Smooth muscle cell (in vitro differentiated cells): ENCODE measurements at regions not wholly inside any gene's neighbourhood (a gene's known extent, or its start where the extent isn't known, plus 50 kb on each side); places are given as distances from the start of the nearest gene placed in this dataset.
A peak's percentile ranks its signal among the peaks of the same experiment; 100 is the strongest.

Source experiments
- DNase-seq: peaks from one replicate; lab custom pipeline; 2025; ENCODE audit not compliant: unreplicated experiment; lab: John Stamatoyannopoulos, UW
- H2AFZ ChIP-seq: fragments of 200-600 bp; sonication (generic); 2 replicates; pipeline ENCODE4 v1.6.0; 2016; ENCODE audit warnings: antibody characterized with exemption, low read depth, mild to moderate bottlenecking
- H3F3A ChIP-seq: fragments of 200-600 bp; sonication (generic); 2 replicates; pipeline ENCODE4 v1.6.0; 2017; ENCODE audit warnings: antibody characterized with exemption, low read depth
- H3K27ac ChIP-seq: fragments of 200-600 bp; sonication (generic); 2 replicates; pipeline ENCODE4 v1.5.1; 2016; ENCODE audit warnings: low read depth, mild to moderate bottlenecking
- H3K27me3 ChIP-seq: fragments of 200-600 bp; sonication (generic); 2 replicates; pipeline ENCODE4 v1.6.1; 2016; ENCODE audit warnings: low read depth, mild to moderate bottlenecking
- H3K36me3 ChIP-seq: fragments of 200-600 bp; sonication (generic); 2 replicates; pipeline ENCODE4 v1.5.1; 2016; ENCODE audit warnings: low read depth
- H3K4me1 ChIP-seq: fragments of 200-600 bp; sonication (generic); 2 replicates; pipeline ENCODE4 v1.5.1; 2016; ENCODE audit warnings: low read depth
- H3K4me2 ChIP-seq: fragments of 200-600 bp; sonication (generic); 2 replicates; pipeline ENCODE4 v1.6.0; 2016; ENCODE audit warnings: mild to moderate bottlenecking
- H3K4me3 ChIP-seq: fragments of 200-600 bp; sonication (generic); 2 replicates; pipeline ENCODE4 v1.5.1; 2016; ENCODE audit warnings: mild to moderate bottlenecking
- H3K79me2 ChIP-seq: fragments of 200-600 bp; sonication (generic); 2 replicates; pipeline ENCODE4 v1.6.0; 2016; ENCODE audit warnings: low read depth, mild to moderate bottlenecking
- H3K9ac ChIP-seq: fragments of 200-600 bp; sonication (generic); 2 replicates; pipeline ENCODE4 v1.6.0; 2016; ENCODE audit warnings: low read depth
- H3K9me3 ChIP-seq: fragments of 200-600 bp; sonication (generic); replicated peaks from 2 replicates; pipeline ENCODE4 v1.5.1; 2016; ENCODE audit warnings: low read depth
- H4K20me1 ChIP-seq: fragments of 200-600 bp; sonication (generic); 2 replicates; pipeline ENCODE4 v1.6.0; 2016; ENCODE audit warnings: low read depth
- CTCF ChIP-seq: fragments of 200-600 bp; sonication (generic); IDR thresholded peaks from 2 replicates; pipeline ENCODE4 v1.5.1; 2017; ENCODE audit warnings: borderline replicate concordance, mild to moderate bottlenecking, antibody characterized with exemption; ENCODE audit not compliant: insufficient read depth, poor library complexity, severe bottlenecking
- WGBS: methylation state at CpG from one replicate; pipeline ENCODE4 v1.1.7; 2016; ENCODE audit warnings: low lambda C conversion rate; 5-methylcytosine and 5-hydroxymethylcytosine counted together

- no peak overlapping the region for H3K9ac ChIP-seq
- H3K4me3 ChIP-seq, result no peak overlapping the region
- H3K9me3 ChIP-seq, result no peaks in the 10 kb centered on the region
- 50% methylated on average over 7 of the region's 7 CpGs for WGBS
- H3K27ac ChIP-seq, result no peak overlapping the region
- H3K36me3 ChIP-seq, result no peaks in the 10 kb centered on the region
- peaks cover 16% of the 10 kb centered on the region for H3K4me1 ChIP-seq
- H3F3A ChIP-seq, result no peaks in the 10 kb centered on the region
- no peak for TF ChIP-seq CTCF
- no peaks in the 10 kb centered on the region for H4K20me1 ChIP-seq
- H3K27me3 ChIP-seq, result no peaks in the 10 kb centered on the region
- H3K4me2 ChIP-seq, result no peak overlapping the region
- no peak overlapping the region for H2AFZ ChIP-seq
- DNase-seq, result no peak
- H3K79me2 ChIP-seq, result no peaks in the 10 kb centered on the region
Measured at GRCh38 chr20:56855708-56856107, 226.6 kb downstream of the TFAP2C start.

- H3K9ac ChIP-seq, result no peak overlapping the region
- no peak for DNase-seq
- H3K27ac ChIP-seq, result no peak overlapping the region
- peaks cover 16% of the 10 kb centered on the region for H3K4me1 ChIP-seq
- H3K79me2 ChIP-seq, result no peaks in the 10 kb centered on the region
- H3K27me3 ChIP-seq, result no peaks in the 10 kb centered on the region
- H3K4me3 ChIP-seq, result no peak overlapping the region
- no peaks in the 10 kb centered on the region for H3K36me3 ChIP-seq
- H3K4me2 ChIP-seq, result no peak overlapping the region
- TF ChIP-seq CTCF, result no peak
- 91% methylated on average over 8 of the region's 8 CpGs for WGBS
- no peaks in the 10 kb centered on the region for H4K20me1 ChIP-seq
- no peaks in the 10 kb centered on the region for H3K9me3 ChIP-seq
- no peaks in the 10 kb centered on the region for H3F3A ChIP-seq
- no peak overlapping the region for H2AFZ ChIP-seq
Measured at GRCh38 chr20:56857950-56858349, 228.8 kb downstream of the TFAP2C start.

- Histone ChIP-seq H3K79me2 (no peaks in the 10 kb centered on the region), H3K4me2 (peak overlapping the region; percentile 79), H4K20me1 (no peaks in the 10 kb centered on the region), H3K27ac (peak overlapping the region; percentile 44), H3K4me1 (peaks cover 16% of the 10 kb centered on the region), H3K9me3 (no peaks in the 10 kb centered on the region), H2AFZ (peak overlapping the region; percentile 96), H3K4me3 (no peak overlapping the region), H3K36me3 (no peaks in the 10 kb centered on the region), H3K9ac (no peak overlapping the region), H3F3A (no peaks in the 10 kb centered on the region), H3K27me3 (no peaks in the 10 kb centered on the region)
- no peak for DNase-seq
- 43% methylated on average over 13 of the region's 13 CpGs for WGBS
- TF ChIP-seq CTCF, result no peak
Measured at GRCh38 chr20:56859039-56859800, 230.1 kb downstream of the TFAP2C start.

- peak overlapping the region; percentile 79 for H3K4me2 ChIP-seq
- peak overlapping the region; percentile 44 for H3K27ac ChIP-seq
- H3K79me2 ChIP-seq, result no peaks in the 10 kb centered on the region
- H3K27me3 ChIP-seq, result no peaks in the 10 kb centered on the region
- no peak overlapping the region for H3K4me3 ChIP-seq
- no peaks in the 10 kb centered on the region for H4K20me1 ChIP-seq
- no peaks in the 10 kb centered on the region for H3K36me3 ChIP-seq
- H3K4me1 ChIP-seq, result peaks cover 16% of the 10 kb centered on the region
- no peaks in the 10 kb centered on the region for H3F3A ChIP-seq
- DNase-seq, result no peak
- no peak for TF ChIP-seq CTCF
- H3K9ac ChIP-seq, result no peak overlapping the region
- no peaks in the 10 kb centered on the region for H3K9me3 ChIP-seq
- peak overlapping the region; percentile 96 for H2AFZ ChIP-seq
- 0% methylated on average over 4 of the region's 10 CpGs for WGBS
Measured at GRCh38 chr20:56859801-56860261, 230.7 kb downstream of the TFAP2C start.
